Loucy (cell line): ENCODE measurements at regions not wholly inside any gene's neighbourhood (a gene's known extent, or its start where the extent isn't known, plus 50 kb on each side); places are given as distances from the start of the nearest gene placed in this dataset.

Experiments
- H2AFZ ChIP-seq: fragments of 200-600 bp; sonication (generic); 2 replicates; pipeline ENCODE4 v1.6.0; 2016; ENCODE audit warnings: antibody characterized with exemption, mild to moderate bottlenecking, low read length, moderate library complexity
- H3F3A ChIP-seq: fragments of 200-600 bp; 2 replicates; pipeline ENCODE4 v1.6.0; 2016; ENCODE audit warnings: antibody characterized with exemption, low read depth, mild to moderate bottlenecking
- H3K27me3 ChIP-seq: fragments of 200-600 bp; sonication (generic); 2 replicates; pipeline ENCODE4 v1.6.1; 2014; ENCODE audit warnings: low read length, mild to moderate bottlenecking; ENCODE audit not compliant: insufficient read depth, poor library complexity, severe bottlenecking
- H3K36me3 ChIP-seq: fragments of 200-600 bp; sonication (generic); 2 replicates; pipeline ENCODE4 v1.6.1; 2016; ENCODE audit warnings: low read length; ENCODE audit not compliant: insufficient read depth
- H3K4me1 ChIP-seq: fragments of 200-600 bp; sonication (generic); 2 replicates; pipeline ENCODE4 v1.5.1; 2014; ENCODE audit warnings: low read length, mild to moderate bottlenecking; ENCODE audit not compliant: insufficient read depth, poor library complexity, severe bottlenecking
- H3K4me2 ChIP-seq: fragments of 200-600 bp; sonication (generic); 2 replicates; pipeline ENCODE4 v1.6.0; 2014; ENCODE audit warnings: antibody characterized with exemption, low read length, low read depth, mild to moderate bottlenecking; ENCODE audit not compliant: poor library complexity, severe bottlenecking
- H3K4me3 ChIP-seq: fragments of 200-600 bp; sonication (generic); 2 replicates; pipeline ENCODE4 v1.5.1; 2014; ENCODE audit warnings: low read length, mild to moderate bottlenecking, mixed read lengths; ENCODE audit not compliant: poor library complexity, severe bottlenecking
- H3K79me2 ChIP-seq: fragments of 200-600 bp; sonication (generic); 2 replicates; pipeline ENCODE4 v1.6.1; 2014; ENCODE audit warnings: low read length; ENCODE audit not compliant: insufficient read depth
- H3K9ac ChIP-seq: fragments of 200-600 bp; sonication (generic); 2 replicates; pipeline ENCODE4 v1.6.0; 2014; ENCODE audit warnings: mild to moderate bottlenecking, low read depth, low read length, moderate library complexity; ENCODE audit not compliant: poor library complexity, severe bottlenecking
- H3K9me2 ChIP-seq: fragments of 200-600 bp; sonication (generic); replicated peaks from 2 replicates; pipeline ENCODE4 v1.6.1; 2016; ENCODE audit warnings: low read depth, low read length, mixed read lengths
- H3K9me3 ChIP-seq: fragments of 200-600 bp; sonication (generic); 2 replicates; pipeline ENCODE4 v1.6.1; 2014; ENCODE audit warnings: mild to moderate bottlenecking, antibody characterized with exemption, low read length, low read depth; ENCODE audit not compliant: insufficient read depth
- H4K20me1 ChIP-seq: fragments of 200-600 bp; sonication (generic); 2 replicates; pipeline ENCODE4 v1.6.0; 2014; ENCODE audit warnings: antibody characterized with exemption, low read length, mild to moderate bottlenecking; ENCODE audit not compliant: insufficient read depth, poor library complexity, severe bottlenecking
- EZH2phosphoT487 ChIP-seq: fragments of 200-600 bp; IDR thresholded peaks from 2 replicates; pipeline ENCODE4 v1.6.1; 2018; ENCODE audit warnings: antibody characterized with exemption, mild to moderate bottlenecking, moderate library complexity, borderline replicate concordance
- TF ChIP-seq, protein P1 (sequence below): fragments of 200-600 bp; sonication (generic); conservative IDR thresholded peaks from 2 replicates; pipeline ENCODE4 v1.5.1; 2014; ENCODE audit warnings: mild to moderate bottlenecking, antibody characterized with exemption, low read length

DNA sequence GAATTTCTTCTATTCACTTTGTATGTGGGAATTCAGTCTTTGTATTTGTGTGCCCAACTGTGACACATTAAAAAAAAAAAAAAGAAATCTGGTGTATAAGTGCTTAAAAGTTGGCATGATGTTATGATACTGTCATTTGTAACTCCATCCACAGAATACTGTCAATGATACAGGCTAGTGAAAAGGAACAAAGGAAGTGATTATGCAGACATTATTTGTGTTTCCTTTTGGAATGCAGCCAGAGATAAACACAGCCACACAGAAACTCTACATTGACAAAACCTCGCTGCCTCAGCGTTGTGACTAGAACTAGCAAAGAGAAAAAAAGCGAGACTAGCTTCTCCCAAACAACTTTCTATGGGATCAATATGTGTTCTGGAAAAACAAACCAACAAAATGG is 519.2 kb upstream of the AGTR1 start:
- H3K4me2 ChIP-seq = no peak overlapping the region
- no peaks in the 10 kb centered on the region for H3K9me2 ChIP-seq
- H3K27me3 ChIP-seq = no peaks in the 10 kb centered on the region
- H3K4me3 ChIP-seq = no peak overlapping the region
- no peaks in the 10 kb centered on the region for H3K9me3 ChIP-seq
- H3F3A ChIP-seq = no peaks in the 10 kb centered on the region
- H3K79me2 ChIP-seq = no peaks in the 10 kb centered on the region
- no peaks in the 10 kb centered on the region for H3K4me1 ChIP-seq
- no peaks in the 10 kb centered on the region for H3K36me3 ChIP-seq
- no peaks in the 10 kb centered on the region for H4K20me1 ChIP-seq
- H3K9ac ChIP-seq = no peak overlapping the region
- H2AFZ ChIP-seq = no peak overlapping the region
- TF ChIP-seq, protein P1, sequence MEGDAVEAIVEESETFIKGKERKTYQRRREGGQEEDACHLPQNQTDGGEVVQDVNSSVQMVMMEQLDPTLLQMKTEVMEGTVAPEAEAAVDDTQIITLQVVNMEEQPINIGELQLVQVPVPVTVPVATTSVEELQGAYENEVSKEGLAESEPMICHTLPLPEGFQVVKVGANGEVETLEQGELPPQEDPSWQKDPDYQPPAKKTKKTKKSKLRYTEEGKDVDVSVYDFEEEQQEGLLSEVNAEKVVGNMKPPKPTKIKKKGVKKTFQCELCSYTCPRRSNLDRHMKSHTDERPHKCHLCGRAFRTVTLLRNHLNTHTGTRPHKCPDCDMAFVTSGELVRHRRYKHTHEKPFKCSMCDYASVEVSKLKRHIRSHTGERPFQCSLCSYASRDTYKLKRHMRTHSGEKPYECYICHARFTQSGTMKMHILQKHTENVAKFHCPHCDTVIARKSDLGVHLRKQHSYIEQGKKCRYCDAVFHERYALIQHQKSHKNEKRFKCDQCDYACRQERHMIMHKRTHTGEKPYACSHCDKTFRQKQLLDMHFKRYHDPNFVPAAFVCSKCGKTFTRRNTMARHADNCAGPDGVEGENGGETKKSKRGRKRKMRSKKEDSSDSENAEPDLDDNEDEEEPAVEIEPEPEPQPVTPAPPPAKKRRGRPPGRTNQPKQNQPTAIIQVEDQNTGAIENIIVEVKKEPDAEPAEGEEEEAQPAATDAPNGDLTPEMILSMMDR = no peak
- TF ChIP-seq EZH2phosphoT487 = no peak

DNA sequence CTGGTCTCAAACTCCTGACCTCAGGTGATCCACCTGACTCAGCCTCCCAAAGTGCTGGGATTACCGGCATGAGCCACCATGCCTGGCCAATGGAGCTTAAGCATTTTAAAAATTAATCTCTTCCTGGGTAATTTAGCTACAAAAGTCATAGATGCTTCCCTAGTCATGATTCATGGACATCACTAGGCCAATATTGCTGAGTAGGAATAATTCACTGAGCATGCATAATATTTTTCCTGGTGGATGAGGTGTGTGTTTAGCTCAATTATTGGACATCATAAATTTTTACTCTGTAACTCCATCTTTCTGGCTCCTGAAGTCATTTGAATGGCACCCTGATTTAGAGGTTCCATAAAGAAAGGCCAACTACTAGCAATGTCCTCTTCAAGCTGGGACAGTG is 512.9 kb upstream of the AGTR1 start:
- Histone ChIP-seq H3K4me2 (no peak overlapping the region), H4K20me1 (no peaks in the 10 kb centered on the region), H3K9me2 (no peaks in the 10 kb centered on the region), H2AFZ (no peak overlapping the region), H3K9me3 (no peaks in the 10 kb centered on the region), H3K36me3 (no peaks in the 10 kb centered on the region), H3K79me2 (no peaks in the 10 kb centered on the region), H3F3A (no peaks in the 10 kb centered on the region), H3K27me3 (no peaks in the 10 kb centered on the region), H3K4me1 (no peaks in the 10 kb centered on the region), H3K4me3 (no peak overlapping the region), H3K9ac (no peak overlapping the region)
- no peak for TF ChIP-seq EZH2phosphoT487
- TF ChIP-seq, protein P1 = no peak

DNA sequence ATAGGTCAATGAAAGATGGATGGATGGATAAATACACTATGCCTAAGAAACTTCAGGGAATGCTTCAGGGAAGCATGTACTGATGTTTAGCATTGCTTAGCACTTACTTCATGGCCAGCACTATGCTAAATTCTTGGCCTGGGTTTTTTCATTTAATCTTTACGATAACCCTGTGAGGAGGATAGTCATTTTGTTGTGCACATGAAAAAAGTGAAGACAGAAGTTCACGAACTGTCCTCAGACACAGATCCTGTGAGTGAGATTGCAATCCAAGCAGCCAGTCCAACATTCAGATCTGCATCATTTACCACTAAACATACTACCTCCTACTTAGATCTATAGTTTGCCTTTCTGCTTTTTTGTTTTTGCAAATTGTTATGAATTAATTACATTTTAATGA is 510.8 kb upstream of the AGTR1 start:
- TF ChIP-seq, protein P1 = no peak
- no peaks in the 10 kb centered on the region for H3K9me2 ChIP-seq

More for the DNA sequence above, 510.8 kb upstream of the AGTR1 start:
- no peaks in the 10 kb centered on the region for H3K79me2 ChIP-seq
- no peaks in the 10 kb centered on the region for H3F3A ChIP-seq
- H3K4me1 ChIP-seq = no peaks in the 10 kb centered on the region
- no peaks in the 10 kb centered on the region for H3K36me3 ChIP-seq
- H2AFZ ChIP-seq = no peak overlapping the region
- H4K20me1 ChIP-seq = no peaks in the 10 kb centered on the region
- H3K27me3 ChIP-seq = no peaks in the 10 kb centered on the region
- H3K4me2 ChIP-seq = no peak overlapping the region
- H3K4me3 ChIP-seq = no peak overlapping the region
- no peak overlapping the region for H3K9ac ChIP-seq
- H3K9me3 ChIP-seq = no peaks in the 10 kb centered on the region
